GM18519 (cell line): ENCODE measurements at regions not wholly inside any gene's neighbourhood (a gene's known extent, or its start where the extent isn't known, plus 50 kb on each side); places are given as distances from the start of the nearest gene placed in this dataset.
A peak's percentile ranks its signal among the peaks of the same experiment; 100 is the strongest.

Experiments used
- ATAC-seq: cut with Tn5 transposase; IDR thresholded peaks from one replicate; pipeline ENCODE4 v1.9.1; 2021; ENCODE audit warnings: mild to moderate bottlenecking, moderate library complexity; ENCODE audit not compliant: unreplicated experiment, low FRiP score

GRCh38 chr11:16685914-16686313, 52.5 kb upstream of the C11orf58 start:
- ATAC-seq: no peak

DNA sequence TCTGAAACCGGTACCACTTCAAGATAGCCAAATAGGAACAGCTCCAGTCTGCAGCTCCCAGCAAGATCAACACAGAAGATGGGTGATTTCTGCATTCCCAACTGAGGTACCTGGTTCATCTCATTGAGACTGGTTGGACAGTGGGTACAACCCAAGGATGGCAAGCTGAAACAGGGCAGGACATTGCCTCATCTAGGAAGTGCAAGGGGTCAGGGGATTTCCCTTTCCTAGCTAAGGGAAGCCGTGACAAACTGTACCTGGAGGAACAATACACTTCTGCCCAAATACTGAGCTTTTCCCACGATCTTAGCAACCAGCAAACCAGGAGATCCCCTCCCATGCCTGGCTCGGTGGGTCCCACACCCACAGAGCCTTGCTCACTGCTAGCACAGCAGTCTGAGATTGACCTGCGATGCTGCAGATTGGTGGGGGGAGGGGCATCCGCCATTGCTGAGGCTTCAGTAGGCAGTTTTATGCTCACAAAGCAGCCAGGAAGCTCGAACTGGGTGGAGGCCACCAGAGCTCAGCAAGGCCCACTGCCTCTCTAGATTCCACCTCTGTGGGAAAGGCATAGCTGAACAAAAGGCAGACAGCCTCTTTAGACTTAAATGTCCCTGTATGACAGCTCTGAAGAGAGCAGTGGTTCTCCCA, 59.9 kb upstream of the C11orf58 start:
- no peak for ATAC-seq

GRCh38 chr11:16669799-16670415, 68.5 kb upstream of the C11orf58 start:
- no peak for ATAC-seq

GRCh38 chr11:16632295-16633200, 105.9 kb upstream of the C11orf58 start:
- ATAC-seq: peak; percentile 56

- ATAC-seq: no peak
Measured at GRCh38 chr11:16630651-16631050, 107.8 kb upstream of the C11orf58 start.

GRCh38 chr11:16618431-16618830, 120.0 kb upstream of the C11orf58 start:
- no peak for ATAC-seq

GRCh38 chr11:16615480-16615879, 123.0 kb upstream of the C11orf58 start:
- no peak for ATAC-seq

DNA sequence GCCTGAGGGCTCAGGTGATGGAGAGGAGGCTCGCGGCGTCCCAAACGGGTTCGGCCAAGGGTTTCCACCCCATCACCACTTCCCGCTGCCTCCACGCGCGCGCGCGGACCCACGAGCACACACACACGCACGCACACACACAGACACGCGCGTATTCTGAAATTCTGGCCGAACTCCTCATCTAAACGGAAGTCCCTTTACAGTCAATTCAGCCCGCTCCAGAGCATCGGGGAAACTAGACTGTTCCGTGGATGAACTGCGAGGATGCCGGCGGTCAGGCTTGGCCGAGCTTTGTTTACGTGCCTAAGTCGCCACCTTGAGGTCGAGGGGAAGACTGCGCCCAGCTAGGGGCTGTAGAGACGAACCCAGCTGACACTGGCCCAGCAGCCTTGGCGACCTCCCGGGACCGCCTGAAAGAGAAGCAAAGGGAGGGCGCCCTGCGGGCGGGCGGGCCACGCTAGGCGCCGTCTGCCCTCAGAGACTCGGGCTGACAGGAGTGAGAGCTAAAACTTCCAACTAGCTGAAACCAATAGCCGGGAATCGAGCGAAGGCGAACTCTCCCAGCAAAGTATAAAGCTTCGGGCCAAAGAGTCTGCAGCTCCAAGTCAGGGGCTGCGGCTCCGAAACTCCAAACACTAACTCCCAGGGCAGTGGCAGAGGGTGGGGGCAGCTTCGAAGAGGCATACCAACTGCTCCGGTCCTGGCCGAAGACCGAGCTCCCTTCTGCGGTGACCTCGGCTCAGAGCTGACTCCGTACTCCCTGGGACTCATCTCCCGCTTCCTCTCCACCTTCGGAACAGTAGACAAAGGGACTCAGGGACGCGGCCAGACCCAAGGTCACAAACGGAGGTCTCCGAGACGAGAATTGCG, 124.7 kb upstream of the C11orf58 start:
- peak; percentile 98 for ATAC-seq

- ATAC-seq: no peak
Measured at GRCh38 chr11:16613262-16613511, 125.3 kb upstream of the C11orf58 start.

DNA sequence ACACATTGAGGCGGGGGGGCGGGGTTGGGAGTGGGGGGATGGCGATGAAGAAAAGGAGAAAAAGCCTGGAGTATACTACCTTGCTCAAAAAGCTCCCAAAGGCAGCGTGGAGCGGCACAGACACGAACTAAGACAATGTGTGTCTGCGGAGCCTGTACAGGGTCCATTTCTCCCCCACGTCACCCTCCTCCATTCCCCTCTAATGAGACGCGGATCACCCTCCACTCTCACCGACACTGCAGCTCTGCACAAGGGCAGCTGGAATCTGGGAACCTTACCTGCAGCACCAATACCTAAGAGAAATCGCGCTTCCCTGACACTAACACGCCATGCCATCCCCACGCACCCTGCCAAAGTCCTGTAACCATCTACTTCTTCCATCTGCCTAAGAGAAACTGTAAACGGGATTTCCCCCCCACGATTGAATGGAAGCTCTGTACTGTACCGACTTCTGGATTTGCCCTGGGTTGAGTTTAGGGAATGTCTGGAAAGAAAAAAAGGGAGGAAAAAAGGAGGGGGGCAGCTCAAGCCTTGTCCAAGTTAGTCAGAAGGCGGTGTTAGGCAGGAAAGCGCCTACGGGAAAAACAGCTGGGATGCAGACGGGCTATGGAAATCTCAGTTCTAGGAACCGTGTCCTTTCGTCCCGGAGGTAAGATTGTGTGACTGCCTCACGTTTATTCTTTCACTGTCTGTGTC, 125.7 kb upstream of the C11orf58 start:
- ATAC-seq: no peak

DNA sequence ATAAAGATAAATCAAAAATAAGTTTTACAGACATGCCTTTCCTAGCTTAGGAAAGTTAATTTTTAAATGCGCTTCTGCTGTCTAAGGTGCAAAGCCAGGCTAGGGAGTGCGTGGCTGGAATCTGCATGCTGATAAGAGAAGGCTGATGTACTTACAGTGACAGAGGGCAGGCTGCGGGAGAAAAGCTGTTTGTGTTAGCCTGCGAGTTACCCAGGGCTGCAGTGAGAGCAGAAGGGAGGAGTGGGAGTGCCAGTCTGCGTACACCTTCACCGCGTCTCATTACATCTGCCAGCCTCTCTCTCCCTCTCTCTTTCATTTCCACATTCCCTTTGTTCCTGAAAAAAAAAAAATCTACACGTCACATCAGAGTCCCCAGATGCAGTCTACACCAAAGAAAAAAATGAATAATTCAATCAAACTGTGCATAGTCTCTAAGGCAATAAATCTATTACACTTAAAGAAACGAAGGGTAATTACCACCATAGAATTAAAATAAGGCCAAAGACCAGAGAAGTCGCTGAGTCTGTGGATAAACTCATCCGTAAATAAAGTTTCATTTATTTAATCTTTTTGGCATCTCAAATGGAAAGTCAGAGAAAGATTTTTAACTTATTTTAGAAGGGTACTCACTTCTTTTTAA, 126.4 kb upstream of the C11orf58 start:
- no peak for ATAC-seq

- no peak for ATAC-seq
Measured at GRCh38 chr11:16611401-16611921, 127.0 kb upstream of the C11orf58 start.

DNA sequence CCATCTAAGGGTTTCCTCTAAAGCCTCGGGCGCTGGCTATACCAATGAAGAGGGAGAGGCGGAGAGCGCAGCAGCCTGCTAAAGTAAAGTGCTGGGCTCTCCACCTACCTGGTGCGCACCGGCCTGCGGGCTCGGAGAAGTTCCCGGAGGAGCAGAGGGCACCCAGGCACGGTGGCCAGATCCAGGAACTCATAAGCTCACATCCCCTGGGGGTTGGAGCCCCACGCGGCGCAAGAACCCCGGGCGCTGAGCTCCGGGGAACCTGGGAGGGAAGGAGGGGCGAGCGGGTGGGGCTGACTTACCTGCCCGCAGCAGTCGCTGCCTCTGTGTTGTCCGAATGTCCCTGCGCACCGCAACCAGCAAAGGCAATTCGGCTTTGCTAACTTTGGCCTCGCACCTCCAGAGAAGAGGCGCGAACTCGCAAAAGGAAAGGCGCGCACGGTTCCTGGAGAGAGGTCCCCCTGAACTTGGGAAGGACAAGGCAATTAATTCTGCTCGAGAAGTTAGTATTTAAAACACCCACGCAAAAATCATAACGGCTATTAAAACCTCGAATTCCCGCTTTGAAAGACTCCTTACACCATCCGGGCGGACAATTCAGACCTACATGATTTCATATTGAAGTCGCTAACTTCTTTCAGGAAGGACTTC, 127.6 kb upstream of the C11orf58 start:
- no peak for ATAC-seq

DNA sequence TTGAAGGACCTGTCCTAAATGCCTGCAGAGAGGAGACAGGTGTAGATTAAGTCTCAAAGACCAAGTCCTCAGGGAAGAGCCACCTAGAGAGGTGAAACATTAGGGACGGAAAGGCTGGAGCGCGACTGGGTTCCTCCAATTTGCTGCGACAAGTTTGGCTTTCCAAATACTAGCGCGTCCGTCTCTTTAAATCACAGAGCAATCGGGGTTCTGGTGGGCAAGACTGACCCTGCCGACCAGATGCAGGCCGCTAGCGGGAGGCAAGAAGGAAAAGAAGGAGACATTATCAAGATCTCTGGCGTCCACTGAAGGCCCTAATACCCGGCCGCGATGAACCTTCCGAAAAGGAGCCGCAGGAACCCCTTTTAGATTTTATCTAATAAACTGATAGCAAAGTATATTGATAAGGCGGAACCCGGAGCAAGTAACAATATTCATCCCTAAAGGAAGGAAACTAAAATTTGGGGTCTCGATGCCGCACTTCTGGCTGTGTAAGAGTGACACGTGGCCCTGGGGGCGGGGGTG, 128.2 kb upstream of the C11orf58 start:
- ATAC-seq: no peak

DNA sequence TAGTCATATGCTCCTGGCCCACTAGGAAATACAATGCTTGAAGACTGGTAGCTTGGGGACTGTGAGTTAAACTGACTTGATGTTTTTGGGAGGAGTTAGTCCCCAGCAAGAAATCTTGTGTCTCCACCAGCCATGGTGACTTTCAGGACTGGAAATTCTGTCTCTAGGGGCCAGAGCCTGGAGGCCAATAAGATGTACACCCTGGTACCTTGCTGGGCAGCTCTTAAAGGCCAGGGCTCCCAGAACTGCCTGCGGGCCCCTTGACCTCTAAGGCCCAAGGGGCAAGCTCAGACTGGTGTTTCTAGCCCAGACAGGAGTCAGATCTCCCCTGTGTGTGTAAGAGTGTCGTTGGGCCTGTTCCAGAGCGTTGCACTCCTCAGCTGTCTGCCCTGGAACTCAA, 128.7 kb upstream of the C11orf58 start:
- no peak for ATAC-seq

DNA sequence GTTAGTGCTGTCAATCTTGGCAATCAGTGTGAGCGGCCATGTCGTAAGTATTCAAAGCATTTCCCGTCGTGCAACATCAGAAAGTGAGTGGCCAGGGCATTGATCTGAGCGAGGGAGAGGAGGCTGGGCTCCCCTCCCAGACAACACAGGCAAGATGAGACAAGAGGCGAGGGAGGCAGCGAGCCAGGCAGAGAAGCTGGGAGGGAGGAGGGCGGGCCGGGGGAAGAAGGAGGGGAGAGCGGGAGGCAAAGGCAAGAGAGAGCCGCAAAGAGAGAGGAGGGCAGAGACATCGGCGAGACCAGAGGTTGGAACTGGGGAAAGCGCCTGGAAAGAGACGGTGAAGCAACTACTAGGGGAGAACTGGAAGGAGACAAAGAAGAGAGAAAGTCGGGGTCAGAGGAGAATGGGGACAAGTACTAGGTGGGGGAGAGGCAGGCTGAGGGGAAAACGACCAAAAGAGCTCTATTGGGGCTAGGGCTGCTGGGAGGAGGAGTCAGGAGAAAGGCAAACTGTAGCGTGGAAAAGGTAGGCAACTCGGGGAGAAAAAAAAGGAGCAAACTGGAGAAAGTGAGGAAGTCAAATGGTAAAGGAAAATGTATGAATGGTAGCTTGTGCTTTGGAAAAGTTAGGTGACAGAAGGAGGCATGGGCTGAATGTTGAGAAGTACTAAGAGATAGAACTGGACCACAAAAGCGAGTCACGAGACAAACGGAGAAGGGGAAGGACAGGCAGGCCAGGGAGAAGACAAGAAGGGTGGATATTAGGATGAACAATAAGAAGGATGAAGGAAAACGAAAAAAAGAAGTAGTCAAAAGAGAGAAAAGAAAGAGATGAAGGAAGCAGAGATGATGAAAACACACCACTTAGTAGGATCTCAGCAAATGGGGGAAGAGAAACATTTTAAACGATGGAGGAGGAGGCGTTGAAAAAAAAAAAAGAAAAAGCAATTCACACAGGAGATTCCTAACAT, 130.5 kb upstream of the C11orf58 start:
- ATAC-seq: no peak

DNA sequence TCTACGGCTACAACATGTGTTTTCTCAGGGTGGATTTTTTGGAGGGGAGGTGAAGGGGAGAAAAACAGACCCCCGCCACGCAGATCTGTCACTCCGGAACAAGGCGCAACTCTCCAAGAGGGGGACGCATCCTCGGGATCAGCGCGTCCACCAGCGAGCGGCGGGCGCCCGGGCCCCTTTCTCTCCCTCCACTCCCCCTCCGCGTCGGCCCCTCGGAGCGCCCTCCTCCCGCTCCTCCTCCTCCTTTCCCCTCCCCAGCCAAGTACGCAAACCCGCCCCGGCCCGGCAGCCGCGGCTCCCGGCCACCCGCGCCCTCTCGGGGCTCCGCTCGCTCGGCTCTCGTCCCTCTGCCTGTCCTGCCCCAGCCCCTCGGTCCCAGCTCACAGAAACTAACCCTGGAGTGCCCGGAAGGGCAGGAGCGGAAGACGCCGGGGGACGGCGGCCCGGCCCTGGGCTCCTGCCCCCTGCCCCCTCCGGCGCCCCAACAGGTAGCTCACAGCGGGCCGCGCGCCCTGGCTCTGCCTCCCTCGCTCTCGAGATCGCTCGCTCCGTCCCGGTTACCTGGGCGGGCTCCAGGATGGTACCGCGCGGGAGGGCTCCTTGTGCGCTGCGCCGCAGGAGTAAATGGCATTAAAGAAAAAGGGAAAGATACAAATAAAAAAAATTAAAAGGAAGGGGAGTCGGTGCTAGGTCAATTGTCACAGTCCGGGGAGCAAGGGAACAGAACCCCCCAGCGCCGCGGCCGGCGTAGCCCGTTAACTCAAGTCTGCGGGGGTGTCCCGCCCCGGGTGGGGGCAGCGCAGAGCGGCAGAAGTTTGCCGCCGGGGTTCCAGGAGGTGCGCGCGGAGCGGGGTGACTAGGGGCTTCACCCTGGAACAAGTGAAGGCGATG, 131.4 kb upstream of the C11orf58 start:
- ATAC-seq: no peak
